HG03095 (cell line): ENCODE measurements at regions not wholly inside any gene's neighbourhood (a gene's known extent, or its start where the extent isn't known, plus 50 kb on each side); places are given as distances from the start of the nearest gene placed in this dataset.

Experiments
- ATAC-seq: cut with Tn5 transposase; IDR thresholded peaks from one replicate; pipeline ENCODE4 v1.9.1; 2021; ENCODE audit warnings: moderate library complexity; ENCODE audit not compliant: unreplicated experiment

DNA sequence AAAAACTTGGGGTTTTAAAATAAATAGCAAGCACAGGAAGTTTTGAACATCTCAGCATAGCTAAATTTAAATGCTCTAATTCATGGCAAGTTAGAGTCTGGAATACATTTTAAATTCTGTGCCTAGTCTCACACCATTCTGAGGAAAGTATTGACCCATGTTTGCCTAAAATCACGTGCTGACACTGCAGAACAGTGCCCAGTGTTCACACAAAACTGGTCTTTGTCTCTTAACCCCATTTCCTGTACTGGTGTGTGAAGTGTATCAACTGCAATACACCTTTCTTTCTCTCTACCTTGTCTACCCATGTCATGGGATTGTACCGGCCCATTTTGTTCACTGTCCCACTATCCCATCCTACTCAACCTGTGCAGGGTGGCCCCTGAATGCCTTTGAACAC lies 749.7 kb upstream of the POM121L12 start:
- ATAC-seq, result no peak

DNA sequence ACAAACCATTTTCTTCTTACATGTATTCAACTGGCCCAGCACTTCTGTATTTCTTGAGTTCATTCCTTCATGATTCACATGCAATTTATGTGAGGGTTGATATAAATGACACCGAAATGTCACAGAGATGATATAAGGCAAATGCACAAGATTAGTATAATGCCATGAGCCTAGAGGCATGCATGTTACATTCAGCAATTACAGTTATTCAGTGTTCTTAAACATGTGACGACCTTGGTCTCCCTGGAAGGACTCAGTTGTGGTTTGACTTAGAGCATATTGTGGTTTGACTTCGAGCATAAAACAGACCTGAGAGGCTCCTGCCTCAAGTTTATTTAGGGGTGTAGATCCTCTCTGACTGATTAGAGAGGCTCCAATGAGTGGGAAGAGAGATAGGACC lies 752.1 kb upstream of the POM121L12 start:
- no peak for ATAC-seq

DNA sequence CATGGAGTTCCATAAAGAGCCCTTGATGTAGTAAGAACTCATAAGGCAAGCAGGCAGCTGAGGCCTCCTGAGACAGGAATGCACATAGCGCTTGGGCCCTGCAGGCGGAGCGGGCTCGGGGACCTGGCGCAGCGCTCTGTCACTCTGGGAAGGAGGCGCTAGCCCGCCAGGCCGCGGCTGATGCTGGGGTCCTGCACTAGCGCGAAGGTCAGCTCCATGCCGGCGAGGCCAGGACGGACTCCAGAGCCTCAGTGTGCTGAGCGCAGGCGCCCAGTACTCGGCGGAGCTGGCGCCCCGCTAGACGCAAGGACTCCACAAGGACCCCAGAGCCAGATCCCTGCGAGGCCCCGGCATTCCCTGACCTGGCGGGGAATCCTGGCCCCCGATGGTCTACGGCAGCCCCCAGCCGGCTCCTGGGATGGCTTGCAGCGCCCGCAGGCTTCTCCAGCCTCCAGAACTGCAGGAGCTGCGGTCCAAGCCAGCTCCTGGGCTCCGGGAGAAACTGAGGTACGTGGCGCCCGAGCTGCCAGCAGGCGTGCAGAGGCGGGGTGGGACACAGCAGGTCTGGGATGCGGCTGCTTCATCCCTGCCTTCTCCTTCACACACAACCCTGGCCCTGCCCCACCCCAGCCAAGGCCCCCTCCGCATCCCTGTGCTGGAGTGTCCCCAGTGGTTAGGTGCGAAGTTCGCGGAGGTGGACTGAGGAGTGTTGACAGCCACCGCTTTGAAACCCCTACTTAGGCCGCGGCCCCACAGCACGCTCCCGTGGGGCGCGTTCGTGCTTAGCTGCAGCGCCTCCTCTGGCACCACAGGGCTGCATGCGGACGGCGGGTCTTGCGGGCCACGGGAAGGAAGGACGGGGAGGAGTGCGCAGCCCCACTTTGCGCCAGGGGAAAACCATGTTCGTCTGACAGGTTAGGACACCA lies 761.5 kb upstream of the POM121L12 start:
- ATAC-seq, result no peak

GRCh38 chr7:52271703-52272102 lies 763.7 kb upstream of the POM121L12 start:
- no peak for ATAC-seq

DNA sequence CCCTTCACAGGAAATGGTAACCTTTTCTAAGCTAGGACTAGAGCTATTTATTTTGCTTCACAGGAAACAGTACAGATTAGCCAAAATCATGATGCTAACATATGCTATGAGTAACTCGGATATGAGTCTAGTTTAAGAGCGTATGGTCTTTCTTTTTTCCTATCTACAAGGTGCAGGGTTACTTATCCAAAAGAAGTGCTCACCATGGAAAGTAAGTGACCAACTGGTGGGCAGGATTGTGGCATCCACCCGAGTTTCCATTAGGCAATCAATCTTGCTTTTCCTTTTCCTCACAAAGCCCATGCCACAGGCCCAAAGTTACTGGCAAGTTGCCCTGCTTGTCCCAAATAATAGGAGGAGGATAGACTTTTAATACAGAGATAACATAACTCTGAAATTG lies 765.1 kb upstream of the POM121L12 start:
- no peak for ATAC-seq

GRCh38 chr7:52269669-52270068 lies 765.8 kb upstream of the POM121L12 start:
- no peak for ATAC-seq

DNA sequence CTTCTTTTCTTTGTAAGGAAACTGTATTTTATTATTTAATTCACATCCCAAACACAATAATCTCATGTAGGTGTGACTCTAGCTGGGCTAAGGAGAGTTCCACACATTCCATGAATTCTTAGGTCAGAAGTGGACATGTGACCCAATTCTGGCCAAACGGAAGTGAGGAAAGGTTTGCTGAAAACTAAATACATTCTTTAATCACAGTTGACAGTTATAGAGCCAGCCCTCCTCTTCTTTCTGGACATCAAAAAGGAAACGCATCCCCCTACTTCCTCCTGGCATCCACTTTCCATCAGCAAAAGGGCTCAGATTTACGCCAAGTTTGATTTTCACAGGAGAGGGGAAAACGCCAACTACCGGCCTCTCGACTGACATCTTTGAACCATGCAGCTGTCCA lies 774.4 kb upstream of the POM121L12 start:
- ATAC-seq, result no peak

DNA sequence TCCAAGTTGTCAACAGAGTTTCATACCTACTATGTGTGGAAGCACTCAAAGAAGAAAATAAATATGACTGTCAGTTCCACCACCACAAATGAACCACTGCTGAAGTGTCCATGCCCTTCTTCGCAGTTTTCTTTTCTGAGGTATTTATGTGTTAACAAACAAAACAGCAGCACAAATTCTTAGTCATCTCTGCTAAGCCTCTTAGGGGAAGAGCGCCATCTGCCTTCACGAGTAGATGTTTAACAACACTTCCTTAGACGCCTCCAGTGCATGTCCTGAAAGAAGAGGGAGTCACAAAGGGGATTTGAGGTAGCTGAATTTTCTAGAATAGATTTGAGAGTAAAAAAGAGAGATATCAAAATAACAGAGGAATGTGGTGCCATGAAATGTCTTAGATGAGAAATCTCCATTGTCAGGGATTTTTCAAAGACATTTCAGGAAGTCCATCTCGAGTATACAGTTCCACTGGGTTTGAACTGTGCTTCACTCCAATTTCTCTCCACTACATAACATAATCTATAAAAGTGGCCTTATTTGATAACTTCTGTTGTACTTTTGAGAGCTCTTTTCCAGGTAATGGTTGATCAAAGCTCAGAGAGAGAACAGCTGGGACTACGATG lies 775.3 kb upstream of the POM121L12 start:
- ATAC-seq, result no peak

GRCh38 chr7:52257890-52258289 lies 777.5 kb upstream of the POM121L12 start:
- ATAC-seq, result no peak

GRCh38 chr7:52254396-52255010 lies 780.9 kb upstream of the POM121L12 start:
- no peak for ATAC-seq

DNA sequence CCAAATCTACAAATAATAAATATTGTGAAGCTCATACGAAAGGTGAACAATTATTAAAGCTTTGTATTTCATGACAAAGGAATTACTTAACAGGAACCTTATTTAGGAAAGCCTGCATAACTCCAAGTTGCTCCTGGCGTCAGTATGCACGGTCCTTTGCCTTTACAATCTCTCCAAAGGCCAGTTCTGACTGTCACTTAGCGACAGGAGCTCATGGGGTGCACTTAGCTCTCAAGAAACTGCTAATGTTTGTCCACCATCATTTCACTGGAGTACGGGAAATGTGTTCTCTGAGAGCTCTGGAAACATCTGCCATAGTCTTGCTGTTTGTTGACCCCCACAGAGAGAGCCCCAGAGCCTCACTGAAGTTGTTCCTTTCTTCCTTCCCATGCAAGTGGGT lies 781.5 kb upstream of the POM121L12 start:
- no peak for ATAC-seq

DNA sequence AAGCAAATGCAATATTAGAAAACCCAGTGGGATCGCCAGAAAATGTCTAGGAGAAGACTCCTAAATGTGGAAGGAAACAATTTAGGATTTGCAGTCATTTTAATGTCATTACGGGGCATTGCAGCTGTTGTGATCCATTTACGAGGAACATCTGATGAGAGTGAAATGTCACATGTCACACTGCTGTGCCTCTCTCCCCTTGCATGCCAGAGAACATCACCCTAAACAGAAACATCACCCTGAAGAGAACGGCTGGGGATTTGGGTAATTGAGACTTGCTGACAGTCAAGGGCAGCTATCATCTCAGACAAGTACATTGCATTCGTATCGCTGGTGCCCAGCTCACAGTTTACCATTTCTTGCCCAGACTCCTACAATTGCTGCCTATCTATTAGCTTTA lies 785.7 kb upstream of the POM121L12 start:
- no peak for ATAC-seq

GRCh38 chr7:52247518-52247917 lies 787.9 kb upstream of the POM121L12 start:
- ATAC-seq, result no peak

DNA sequence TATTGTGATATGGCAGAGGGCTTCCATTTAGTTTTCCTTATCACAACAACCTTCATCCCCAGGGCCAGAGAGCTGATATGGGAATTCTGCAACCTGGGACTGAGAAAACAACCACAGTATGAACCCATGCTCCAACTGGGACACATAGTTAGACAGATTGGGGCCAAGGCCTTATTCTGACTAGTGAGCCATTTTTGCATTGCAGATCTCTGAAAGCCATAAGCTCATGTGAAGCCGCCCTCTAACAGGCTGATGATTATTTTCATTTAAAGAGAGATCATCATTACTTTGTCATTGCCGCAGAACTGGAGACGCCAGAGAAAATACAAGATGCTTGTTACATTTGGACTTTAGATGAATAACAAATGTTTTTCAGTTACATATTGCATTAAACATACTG lies 791.7 kb upstream of the POM121L12 start:
- ATAC-seq, result no peak

DNA sequence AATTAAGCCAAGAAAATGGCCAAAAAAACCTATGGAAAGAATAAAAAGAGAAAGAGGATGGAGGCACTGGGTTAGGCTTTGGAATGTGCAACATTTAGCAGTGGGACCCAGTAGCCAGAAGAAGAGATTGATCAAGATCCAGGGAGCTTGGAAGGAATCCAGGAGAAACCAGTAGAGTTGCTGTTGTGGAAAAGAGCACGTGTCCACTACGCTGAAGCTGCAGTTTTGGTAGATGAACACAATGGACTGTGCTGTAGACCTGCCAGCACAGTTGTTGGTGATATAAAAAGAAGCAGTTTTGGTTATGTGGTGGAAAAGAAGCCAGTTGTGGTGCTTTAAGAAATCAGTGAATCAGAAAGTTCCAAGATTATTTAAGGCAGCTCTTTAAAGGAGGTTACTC lies 802.2 kb upstream of the POM121L12 start:
- ATAC-seq, result no peak

GRCh38 chr7:52211930-52212329 lies 823.5 kb upstream of the POM121L12 start:
- no peak for ATAC-seq

DNA sequence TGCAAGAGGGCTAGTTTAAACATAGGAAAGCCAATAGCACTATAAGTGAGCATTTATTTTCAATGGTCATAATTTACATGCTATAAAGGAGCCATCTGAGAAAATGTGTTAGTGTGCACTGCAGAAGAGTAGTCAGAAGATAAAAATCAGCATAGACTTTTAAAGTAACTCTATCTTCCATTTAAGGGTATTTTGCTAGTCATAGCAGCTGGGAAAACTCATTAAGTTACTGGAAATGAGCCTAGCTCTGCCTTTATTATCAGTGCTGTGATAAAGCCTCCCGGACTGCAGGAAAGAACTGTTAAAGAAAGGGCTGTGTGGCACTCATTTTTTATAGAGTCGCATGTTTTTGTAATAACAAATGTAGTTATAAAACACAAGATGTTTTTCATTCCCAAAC lies 825.8 kb upstream of the POM121L12 start:
- ATAC-seq, result no peak

- ATAC-seq, result no peak
Observed at GRCh38 chr7:52197221-52197620, 838.2 kb upstream of the POM121L12 start.

GRCh38 chr7:52195664-52196063 lies 839.8 kb upstream of the POM121L12 start:
- ATAC-seq, result no peak

GRCh38 chr7:52189153-52189778 lies 846.2 kb upstream of the POM121L12 start:
- ATAC-seq, result no peak

DNA sequence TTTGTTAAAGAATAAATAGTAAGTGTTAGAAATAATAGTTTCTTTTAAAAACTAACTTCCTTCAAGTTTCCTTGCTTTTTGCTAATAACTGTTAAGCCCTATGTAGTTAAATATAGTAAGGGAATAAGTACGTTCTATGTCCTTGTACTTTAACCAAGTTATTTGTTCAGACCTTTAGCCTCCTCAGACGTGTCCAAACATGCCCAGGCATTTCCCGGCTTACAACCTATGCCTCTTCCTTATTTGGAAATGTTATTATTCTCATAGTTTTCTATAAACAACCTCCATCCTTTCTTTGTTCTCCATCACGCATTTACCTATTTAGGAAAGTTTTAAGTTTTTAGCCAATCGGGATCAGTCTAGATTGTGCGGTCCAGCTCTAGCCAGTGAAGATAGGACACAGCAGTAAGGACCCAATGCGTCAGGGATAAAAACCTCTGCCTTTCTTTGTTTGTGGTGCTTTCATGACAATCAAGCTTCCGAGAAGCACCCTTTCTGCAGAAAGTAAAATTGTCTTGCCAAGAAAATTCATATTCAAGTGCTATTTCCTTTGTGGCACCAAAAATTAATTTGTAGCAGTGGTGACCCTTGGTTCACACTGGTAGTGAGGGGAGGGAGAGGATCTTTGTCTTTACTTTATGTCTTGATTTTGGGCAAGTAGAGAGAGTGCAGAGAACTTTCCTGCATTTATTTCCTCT lies 851.3 kb upstream of the POM121L12 start:
- no peak for ATAC-seq
